Lower leg skin (tissue), 4 donors: ENCODE measurements at regions not wholly inside any gene's neighbourhood (a gene's known extent, or its start where the extent isn't known, plus 50 kb on each side); places are given as distances from the start of the nearest gene placed in this dataset.

Experiments used
- DNase-seq, 2 donors: peaks; one replicate each; pipeline ENCODE4 v3.0.0-alpha.2; 2019; ENCODE audit warnings: low spot score in 2 of 2
- H3K4me3 ChIP-seq: fragments of 200-600 bp; sonication (generic); 2 replicates; pipeline ENCODE4 v1.5.1; 2017; ENCODE audit warnings: mild to moderate bottlenecking, low read depth; ENCODE audit not compliant: poor library complexity, severe bottlenecking
- POLR2A ChIP-seq, 2 donors: fragments of 450-650 bp; IDR thresholded peaks; one replicate each; pipeline ENCODE4 v1.6.1; 2016 to 2017; ENCODE audit warnings: antibody characterized with exemption in 2 of 2, mild to moderate bottlenecking in 1 of 2, moderate library complexity in 1 of 2
- WGBS, 2 donors: methylation state at CpG; one replicate each; pipeline ENCODE4 v1.1.5; 2018; 5-methylcytosine and 5-hydroxymethylcytosine counted together
- intact Hi-C: fragments of 100-400 bp; cut with DNase I; formaldehyde crosslinking; loops from one replicate; pipeline ENCODE4 v1.15.0; 2023; ENCODE audit warnings: low total_unique reads
- TF ChIP-seq, protein P1 (sequence below), 3 donors: fragments of 450-650 bp; IDR thresholded peaks; one replicate each; pipeline ENCODE4 v1.5.1; 2016; ENCODE audit warnings: antibody characterized with exemption in 3 of 3, mild to moderate bottlenecking in 3 of 3, moderate library complexity in 2 of 3

DNA sequence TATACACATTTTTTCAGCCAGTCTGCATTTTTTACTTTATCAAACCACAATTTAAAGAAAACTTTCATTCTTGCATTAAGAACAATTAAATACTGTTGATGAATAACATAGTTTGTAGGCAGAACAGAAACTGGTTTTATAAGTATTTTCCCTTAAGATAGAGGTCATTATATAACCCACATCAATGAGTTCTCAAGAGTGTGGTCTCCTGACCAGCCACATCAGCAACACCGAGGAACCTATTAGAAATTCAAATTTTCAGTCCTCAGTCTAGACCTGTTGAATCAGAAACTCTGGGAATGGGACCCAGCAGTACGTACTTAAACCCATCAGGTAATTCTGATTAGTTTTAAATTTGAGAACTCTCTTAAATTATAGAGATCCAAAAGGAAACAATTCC is 299.6 kb upstream of the ARSJ start:
- intact Hi-C loops, result no loop called here
- DNase-seq, result no peak
- H3K4me3 ChIP-seq, result no peak overlapping the region
- WGBS, 2 donors, result 41 to 65% methylated on average over 2 of the region's 2 CpGs
- no peak for TF ChIP-seq POLR2A (IDR thresholded peaks at IDR 0.05)
- TF ChIP-seq, protein P1, sequence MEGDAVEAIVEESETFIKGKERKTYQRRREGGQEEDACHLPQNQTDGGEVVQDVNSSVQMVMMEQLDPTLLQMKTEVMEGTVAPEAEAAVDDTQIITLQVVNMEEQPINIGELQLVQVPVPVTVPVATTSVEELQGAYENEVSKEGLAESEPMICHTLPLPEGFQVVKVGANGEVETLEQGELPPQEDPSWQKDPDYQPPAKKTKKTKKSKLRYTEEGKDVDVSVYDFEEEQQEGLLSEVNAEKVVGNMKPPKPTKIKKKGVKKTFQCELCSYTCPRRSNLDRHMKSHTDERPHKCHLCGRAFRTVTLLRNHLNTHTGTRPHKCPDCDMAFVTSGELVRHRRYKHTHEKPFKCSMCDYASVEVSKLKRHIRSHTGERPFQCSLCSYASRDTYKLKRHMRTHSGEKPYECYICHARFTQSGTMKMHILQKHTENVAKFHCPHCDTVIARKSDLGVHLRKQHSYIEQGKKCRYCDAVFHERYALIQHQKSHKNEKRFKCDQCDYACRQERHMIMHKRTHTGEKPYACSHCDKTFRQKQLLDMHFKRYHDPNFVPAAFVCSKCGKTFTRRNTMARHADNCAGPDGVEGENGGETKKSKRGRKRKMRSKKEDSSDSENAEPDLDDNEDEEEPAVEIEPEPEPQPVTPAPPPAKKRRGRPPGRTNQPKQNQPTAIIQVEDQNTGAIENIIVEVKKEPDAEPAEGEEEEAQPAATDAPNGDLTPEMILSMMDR (IDR thresholded peaks at IDR 0.05), result no peak

DNA sequence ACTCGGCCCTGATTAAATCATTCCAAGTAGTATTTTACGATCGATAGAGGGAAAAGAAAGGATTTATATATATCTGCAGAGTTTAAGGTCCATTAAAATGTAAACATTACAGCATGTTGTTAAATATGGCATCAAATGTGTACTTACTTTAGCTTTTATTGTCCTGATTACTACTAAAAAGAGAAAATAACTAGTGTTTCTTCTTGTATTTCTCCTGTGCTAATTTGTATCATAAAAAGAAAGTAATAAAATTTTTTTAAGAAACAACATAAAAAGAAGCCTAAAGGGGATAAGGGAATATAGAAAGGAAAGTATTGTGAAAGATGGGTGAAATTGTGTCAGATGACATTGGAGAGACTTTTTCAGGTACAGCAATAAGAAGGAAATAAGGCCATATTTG is 300.3 kb upstream of the ARSJ start:
- 74 to 81% methylated on average over 3 of the region's 3 CpGs for WGBS, 2 donors
- no peak overlapping the region for H3K4me3 ChIP-seq
- TF ChIP-seq, protein P1 (IDR thresholded peaks at IDR 0.05), result no peak
- no peak for TF ChIP-seq POLR2A (IDR thresholded peaks at IDR 0.05)
- intact Hi-C loops, result no loop called here
- no peak for DNase-seq

DNA sequence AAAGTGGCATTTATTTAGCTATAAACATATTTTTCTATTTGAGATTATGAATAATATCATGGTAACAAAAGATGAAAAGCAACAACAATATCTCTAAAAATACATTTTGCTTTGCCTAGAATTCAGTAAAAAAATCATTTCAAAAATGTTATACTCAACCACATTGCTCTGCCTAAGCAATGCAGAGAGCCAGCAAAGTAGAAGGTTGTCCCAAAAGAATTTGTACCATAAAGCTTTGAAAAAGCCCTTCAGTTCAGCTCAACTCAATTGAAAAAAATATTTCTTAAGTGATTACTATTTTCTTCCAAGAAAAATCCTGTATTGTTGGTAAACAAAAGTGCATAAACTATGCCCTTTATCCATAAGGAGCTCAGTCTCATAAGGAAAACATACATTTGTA is 301.2 kb upstream of the ARSJ start:
- H3K4me3 ChIP-seq, result no peak overlapping the region
- no peak for DNase-seq
- TF ChIP-seq, protein P1 (IDR thresholded peaks at IDR 0.05), result no peak
- TF ChIP-seq POLR2A (IDR thresholded peaks at IDR 0.05), result no peak
- intact Hi-C loops, result no loop called here

DNA sequence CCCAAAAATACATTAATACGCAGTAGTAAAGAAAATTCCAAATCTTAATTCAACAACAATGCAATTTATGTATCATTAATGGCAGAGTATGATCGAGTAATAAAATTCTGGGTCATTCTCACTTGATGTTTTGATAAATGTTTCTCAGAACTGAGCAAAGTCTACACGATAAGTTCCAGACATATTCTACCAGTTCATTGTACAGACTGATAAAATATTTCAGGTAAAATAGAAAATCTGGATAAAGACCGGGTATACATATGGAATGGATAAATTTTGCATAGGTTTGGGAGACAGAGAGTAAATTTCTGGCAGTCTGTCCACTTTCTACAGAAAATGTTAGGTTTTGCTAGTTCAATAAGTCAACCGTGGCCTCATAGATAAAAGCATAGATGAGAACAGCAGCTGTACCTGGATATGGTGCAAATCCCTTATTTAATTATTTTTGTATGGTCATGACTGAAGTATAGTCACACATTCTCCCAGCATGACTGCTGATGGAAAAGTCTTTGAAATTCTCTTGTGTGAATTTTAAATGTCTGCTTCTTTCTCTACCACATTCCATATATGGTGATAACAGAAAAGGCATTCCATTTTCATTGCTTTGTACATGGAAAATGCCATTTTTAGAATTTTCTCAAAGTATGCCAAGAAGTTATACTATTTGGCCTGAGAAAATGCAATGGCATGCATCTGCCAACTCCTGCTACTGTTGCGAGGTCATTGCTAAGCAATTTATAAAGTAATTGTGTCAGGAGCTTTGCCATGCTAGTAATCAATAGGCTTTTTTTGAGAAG is 301.9 kb upstream of the ARSJ start:
- no peak for DNase-seq
- no peak for TF ChIP-seq POLR2A (IDR thresholded peaks at IDR 0.05)
- TF ChIP-seq, protein P1 (IDR thresholded peaks at IDR 0.05), result no peak
- intact Hi-C loops, result no loop called here
- WGBS, 2 donors, result 83 to 86% methylated on average over 6 of the region's 6 CpGs
- no peak overlapping the region for H3K4me3 ChIP-seq

DNA sequence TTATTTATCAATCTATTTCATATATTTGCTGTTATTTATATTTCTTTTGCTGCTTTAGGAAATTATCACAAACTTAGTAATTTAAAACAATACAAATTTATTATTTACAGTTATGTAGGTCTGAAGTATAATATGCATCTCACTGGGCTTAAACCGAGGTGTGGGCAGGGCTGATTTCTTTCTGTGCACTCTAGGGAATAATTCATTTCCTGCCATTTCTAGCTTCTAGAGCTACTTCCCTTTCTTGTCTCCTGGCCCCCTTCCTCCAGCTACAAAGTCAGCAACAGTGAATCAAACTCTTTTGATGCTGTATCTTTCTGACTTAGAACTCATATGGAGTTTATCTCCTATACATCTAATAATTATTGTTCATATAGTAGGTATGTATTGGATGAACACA is 303.5 kb upstream of the ARSJ start:
- intact Hi-C loops, result no loop called here
- TF ChIP-seq, protein P1 (IDR thresholded peaks at IDR 0.05), result no peak
- TF ChIP-seq POLR2A (IDR thresholded peaks at IDR 0.05), result no peak
- H3K4me3 ChIP-seq, result no peak overlapping the region
- 42 to 43% methylated on average over 1 of the region's 1 CpG for WGBS, 2 donors
- no peak for DNase-seq

DNA sequence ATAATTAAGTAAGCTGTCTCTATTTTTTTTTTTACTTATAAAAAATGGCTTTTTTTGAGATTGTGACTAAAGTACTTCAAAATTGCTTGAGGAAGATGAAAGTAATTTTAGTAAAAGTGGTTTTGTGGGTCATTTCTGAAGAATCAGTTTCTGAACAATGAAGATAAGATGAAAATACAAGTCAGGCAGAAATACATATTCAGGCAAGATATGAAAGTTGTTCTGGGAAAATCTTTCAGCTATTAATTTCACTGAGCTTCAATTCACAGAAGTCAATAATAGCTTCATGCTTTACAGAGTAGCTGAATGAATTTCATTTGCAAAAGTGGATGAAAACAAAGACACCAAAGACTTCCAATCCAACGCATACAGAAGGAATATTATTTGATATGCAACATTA is 305.2 kb upstream of the ARSJ start:
- intact Hi-C loops, result no loop called here
- H3K4me3 ChIP-seq, result no peak overlapping the region
- DNase-seq, result no peak
- no peak for TF ChIP-seq POLR2A (IDR thresholded peaks at IDR 0.05)
- TF ChIP-seq, protein P1 (IDR thresholded peaks at IDR 0.05), result no peak
- 95 to 98% methylated on average over 1 of the region's 1 CpG for WGBS, 2 donors
